ENCODE measurements at regions not wholly inside any gene's neighbourhood (a gene's known extent, or its start where the extent isn't known, plus 50 kb on each side); places are given as distances from the start of the nearest gene placed in this dataset.

DNA sequence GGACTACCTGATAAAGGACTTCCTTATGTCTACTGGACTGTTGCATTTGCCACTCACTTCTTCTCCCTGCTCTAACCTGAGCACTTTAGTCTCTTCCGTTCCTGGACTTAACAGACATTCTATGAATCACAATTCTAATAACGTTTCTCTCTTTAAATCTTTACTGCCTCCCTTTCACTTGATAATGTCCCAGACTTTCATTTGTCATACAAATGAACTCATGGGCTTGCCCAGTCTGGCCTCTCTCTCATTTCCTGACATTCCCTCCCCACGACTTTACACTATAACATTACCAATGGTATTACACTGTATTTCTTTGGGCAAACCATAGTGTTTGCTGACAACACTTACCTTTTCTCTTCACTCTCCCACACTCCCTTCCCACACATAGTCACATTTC lies 540.7 kb upstream of the TMEFF2 start:
- Histone ChIP-seq H3K9ac (ENCODE audit: insufficient read depth, low read depth, low read length) (no peak overlapping the region), H3K27ac (ENCODE audit: extremely low read length, insufficient read depth, low read length) (no peak overlapping the region), H3K4me3 (replicated peaks in 1 of 3; ENCODE audit: insufficient read depth in 1 of 3, low read depth in 2 of 3, low read length in 3 of 3) (no peak overlapping the region), H3K36me3 (replicated peaks in 1 of 2; ENCODE audit: control insufficient read depth in 1 of 2, insufficient read depth in 2 of 2, low read length in 2 of 2) (no peaks in the 10 kb centered on the region), H3K4me2 (ENCODE audit: low read depth, low read length) (no peak overlapping the region), H3K79me2 (ENCODE audit: insufficient read depth, low read length) (no peaks in the 10 kb centered on the region), H4K20me1 (ENCODE audit: insufficient read depth, low read length) (no peaks in the 10 kb centered on the region), H3K4me1 (ENCODE audit: insufficient read depth, low read length) (no peaks in the 10 kb centered on the region), H3K27me3 (ENCODE audit: control insufficient read depth in 1 of 2, insufficient read depth in 2 of 2, low read length in 2 of 2) (no peaks in the 10 kb centered on the region), H3K9me3 (ENCODE audit: low read length) (no peaks in the 10 kb centered on the region), H2AFZ (ENCODE audit: low read length) (no peak overlapping the region)
- DNase-seq (ENCODE audit: low spot score), result no peak
- BruUV-seq (replicated peaks), result no TSS peak
- FAIRE-seq, result no peak
- in situ Hi-C loops (cut with HindIII; ENCODE audit: extremely low pct_ligation_motif_present, low pct_unique_long_range_greater_than_20kb), result no loop called here
- intact Hi-C loops (cut with micrococcal nuclease; ENCODE audit: unreplicated experiment), result no loop called here
- POLR2A ChIA-PET, result no interaction called here
- 27% methylated on average over 3 of the region's 3 CpGs for WGBS (ENCODE audit: low lambda C conversion rate)
- no peak for ATAC-seq
- TF ChIP-seq TCF7 (IDR thresholded peaks at IDR 0.05; ENCODE audit: low read depth) (no peak), REXO4 (CRISPR knock-in tag; IDR thresholded peaks at IDR 0.05; ENCODE audit: borderline replicate concordance) (no peak), ZNF776 (CRISPR knock-in tag; IDR thresholded peaks at IDR 0.05) (no peak), FOXK2 (IDR thresholded peaks at IDR 0.05) (no peak), RNF2 (conservative IDR thresholded peaks at IDR 0.05; ENCODE audit: low read depth) (no peak), ZKSCAN1 (IDR thresholded peaks at IDR 0.05; ENCODE audit: low read length) (no peak), NFYC (CRISPR knock-in tag; IDR thresholded peaks at IDR 0.05) (no peak), PAWR (CRISPR knock-in tag; IDR thresholded peaks at IDR 0.05; ENCODE audit: borderline replicate concordance) (no peak), ZNF263 (CRISPR knock-in tag; IDR thresholded peaks at IDR 0.05) (no peak), U2AF1 (optimal IDR thresholded peaks at IDR 0.05; ENCODE audit: low read depth, low read length) (no peak), NRL (CRISPR knock-in tag; IDR thresholded peaks at IDR 0.05; ENCODE audit: borderline replicate concordance) (no peak), NFIB (CRISPR knock-in tag; IDR thresholded peaks at IDR 0.05; ENCODE audit: borderline replicate concordance) (no peak), THAP11 (CRISPR knock-in tag; IDR thresholded peaks at IDR 0.05) (no peak), ZNF562 (CRISPR knock-in tag; IDR thresholded peaks at IDR 0.05; ENCODE audit: borderline replicate concordance) (no peak)
- TF ChIP-seq, protein P1, sequence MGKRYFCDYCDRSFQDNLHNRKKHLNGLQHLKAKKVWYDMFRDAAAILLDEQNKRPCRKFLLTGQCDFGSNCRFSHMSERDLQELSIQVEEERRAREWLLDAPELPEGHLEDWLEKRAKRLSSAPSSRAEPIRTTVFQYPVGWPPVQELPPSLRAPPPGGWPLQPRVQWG (CRISPR knock-in tag; IDR thresholded peaks at IDR 0.05; ENCODE audit: borderline replicate concordance, low read depth), result no peak
- TF ChIP-seq, protein P2, sequence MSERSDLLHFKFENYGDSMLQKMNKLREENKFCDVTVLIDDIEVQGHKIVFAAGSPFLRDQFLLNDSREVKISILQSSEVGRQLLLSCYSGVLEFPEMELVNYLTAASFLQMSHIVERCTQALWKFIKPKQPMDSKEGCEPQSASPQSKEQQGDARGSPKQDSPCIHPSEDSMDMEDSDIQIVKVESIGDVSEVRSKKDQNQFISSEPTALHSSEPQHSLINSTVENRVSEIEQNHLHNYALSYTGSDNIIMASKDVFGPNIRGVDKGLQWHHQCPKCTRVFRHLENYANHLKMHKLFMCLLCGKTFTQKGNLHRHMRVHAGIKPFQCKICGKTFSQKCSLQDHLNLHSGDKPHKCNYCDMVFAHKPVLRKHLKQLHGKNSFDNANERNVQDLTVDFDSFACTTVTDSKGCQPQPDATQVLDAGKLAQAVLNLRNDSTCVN (CRISPR knock-in tag; IDR thresholded peaks at IDR 0.05; ENCODE audit: borderline replicate concordance), result no peak
- TF ChIP-seq, protein P3, sequence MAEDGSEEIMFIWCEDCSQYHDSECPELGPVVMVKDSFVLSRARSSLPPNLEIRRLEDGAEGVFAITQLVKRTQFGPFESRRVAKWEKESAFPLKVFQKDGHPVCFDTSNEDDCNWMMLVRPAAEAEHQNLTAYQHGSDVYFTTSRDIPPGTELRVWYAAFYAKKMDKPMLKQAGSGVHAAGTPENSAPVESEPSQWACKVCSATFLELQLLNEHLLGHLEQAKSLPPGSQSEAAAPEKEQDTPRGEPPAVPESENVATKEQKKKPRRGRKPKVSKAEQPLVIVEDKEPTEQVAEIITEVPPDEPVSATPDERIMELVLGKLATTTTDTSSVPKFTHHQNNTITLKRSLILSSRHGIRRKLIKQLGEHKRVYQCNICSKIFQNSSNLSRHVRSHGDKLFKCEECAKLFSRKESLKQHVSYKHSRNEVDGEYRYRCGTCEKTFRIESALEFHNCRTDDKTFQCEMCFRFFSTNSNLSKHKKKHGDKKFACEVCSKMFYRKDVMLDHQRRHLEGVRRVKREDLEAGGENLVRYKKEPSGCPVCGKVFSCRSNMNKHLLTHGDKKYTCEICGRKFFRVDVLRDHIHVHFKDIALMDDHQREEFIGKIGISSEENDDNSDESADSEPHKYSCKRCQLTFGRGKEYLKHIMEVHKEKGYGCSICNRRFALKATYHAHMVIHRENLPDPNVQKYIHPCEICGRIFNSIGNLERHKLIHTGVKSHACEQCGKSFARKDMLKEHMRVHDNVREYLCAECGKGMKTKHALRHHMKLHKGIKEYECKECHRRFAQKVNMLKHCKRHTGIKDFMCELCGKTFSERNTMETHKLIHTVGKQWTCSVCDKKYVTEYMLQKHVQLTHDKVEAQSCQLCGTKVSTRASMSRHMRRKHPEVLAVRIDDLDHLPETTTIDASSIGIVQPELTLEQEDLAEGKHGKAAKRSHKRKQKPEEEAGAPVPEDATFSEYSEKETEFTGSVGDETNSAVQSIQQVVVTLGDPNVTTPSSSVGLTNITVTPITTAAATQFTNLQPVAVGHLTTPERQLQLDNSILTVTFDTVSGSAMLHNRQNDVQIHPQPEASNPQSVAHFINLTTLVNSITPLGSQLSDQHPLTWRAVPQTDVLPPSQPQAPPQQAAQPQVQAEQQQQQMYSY (CRISPR knock-in tag; IDR thresholded peaks at IDR 0.05), result no peak
- TF ChIP-seq, protein P4, sequence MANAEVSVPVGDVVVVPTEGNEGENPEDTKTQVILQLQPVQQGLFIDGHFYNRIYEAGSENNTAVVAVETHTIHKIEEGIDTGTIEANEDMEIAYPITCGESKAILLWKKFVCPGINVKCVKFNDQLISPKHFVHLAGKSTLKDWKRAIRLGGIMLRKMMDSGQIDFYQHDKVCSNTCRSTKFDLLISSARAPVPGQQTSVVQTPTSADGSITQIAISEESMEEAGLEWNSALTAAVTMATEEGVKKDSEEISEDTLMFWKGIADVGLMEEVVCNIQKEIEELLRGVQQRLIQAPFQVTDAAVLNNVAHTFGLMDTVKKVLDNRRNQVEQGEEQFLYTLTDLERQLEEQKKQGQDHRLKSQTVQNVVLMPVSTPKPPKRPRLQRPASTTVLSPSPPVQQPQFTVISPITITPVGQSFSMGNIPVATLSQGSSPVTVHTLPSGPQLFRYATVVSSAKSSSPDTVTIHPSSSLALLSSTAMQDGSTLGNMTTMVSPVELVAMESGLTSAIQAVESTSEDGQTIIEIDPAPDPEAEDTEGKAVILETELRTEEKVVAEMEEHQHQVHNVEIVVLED (CRISPR knock-in tag; IDR thresholded peaks at IDR 0.05; ENCODE audit: borderline replicate concordance), result no peak
- TF ChIP-seq, protein P5, sequence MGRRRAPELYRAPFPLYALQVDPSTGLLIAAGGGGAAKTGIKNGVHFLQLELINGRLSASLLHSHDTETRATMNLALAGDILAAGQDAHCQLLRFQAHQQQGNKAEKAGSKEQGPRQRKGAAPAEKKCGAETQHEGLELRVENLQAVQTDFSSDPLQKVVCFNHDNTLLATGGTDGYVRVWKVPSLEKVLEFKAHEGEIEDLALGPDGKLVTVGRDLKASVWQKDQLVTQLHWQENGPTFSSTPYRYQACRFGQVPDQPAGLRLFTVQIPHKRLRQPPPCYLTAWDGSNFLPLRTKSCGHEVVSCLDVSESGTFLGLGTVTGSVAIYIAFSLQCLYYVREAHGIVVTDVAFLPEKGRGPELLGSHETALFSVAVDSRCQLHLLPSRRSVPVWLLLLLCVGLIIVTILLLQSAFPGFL (CRISPR knock-in tag; IDR thresholded peaks at IDR 0.05), result no peak
- CTCF ChIA-PET (ENCODE audit: low intra/inter-chr PET ratio, low total read pairs), result no interaction called here
